HG02852 (cell line): ENCODE measurements at regions not wholly inside any gene's neighbourhood (a gene's known extent, or its start where the extent isn't known, plus 50 kb on each side); places are given as distances from the start of the nearest gene placed in this dataset.

ENCODE experiments used
- ATAC-seq: cut with Tn5 transposase; IDR thresholded peaks from one replicate; pipeline ENCODE4 v1.9.1; 2021; ENCODE audit warnings: mild to moderate bottlenecking, moderate library complexity; ENCODE audit not compliant: unreplicated experiment

GRCh38 chr3:43183456-43183855, 77.6 kb upstream of the POMGNT2 start:
- ATAC-seq = no peak

- peak; percentile 73 for ATAC-seq
Measured at GRCh38 chr3:43181202-43181821, 75.4 kb upstream of the POMGNT2 start.

- peak; percentile 6 for ATAC-seq
Measured at GRCh38 chr3:43180694-43181093, 74.8 kb upstream of the POMGNT2 start.

- no peak for ATAC-seq
Measured at GRCh38 chr3:43180027-43180426, 74.1 kb upstream of the POMGNT2 start.

- no peak for ATAC-seq
Measured at GRCh38 chr3:43178891-43179366, 73.0 kb upstream of the POMGNT2 start.

- no peak for ATAC-seq
Measured at GRCh38 chr3:43177085-43177484, 71.2 kb upstream of the POMGNT2 start.

- ATAC-seq = no peak
Measured at GRCh38 chr3:43176666-43177065, 70.8 kb upstream of the POMGNT2 start.

- no peak for ATAC-seq
Measured at GRCh38 chr3:43175541-43175940, 69.7 kb upstream of the POMGNT2 start.

- no peak for ATAC-seq
Measured at GRCh38 chr3:43173949-43174348, 68.1 kb upstream of the POMGNT2 start.

GRCh38 chr3:43171748-43172147, 65.9 kb upstream of the POMGNT2 start:
- ATAC-seq = no peak

GRCh38 chr3:43170553-43170952, 64.7 kb upstream of the POMGNT2 start:
- ATAC-seq = no peak

GRCh38 chr3:43169987-43170386, 64.1 kb upstream of the POMGNT2 start:
- no peak for ATAC-seq

GRCh38 chr3:43166406-43166805, 60.5 kb upstream of the POMGNT2 start:
- ATAC-seq = no peak

GRCh38 chr3:43165786-43166185, 59.9 kb upstream of the POMGNT2 start:
- ATAC-seq = no peak

GRCh38 chr3:43163895-43164493, 58.1 kb upstream of the POMGNT2 start:
- no peak for ATAC-seq

- ATAC-seq = no peak
Measured at GRCh38 chr3:43162230-43163084, 56.6 kb upstream of the POMGNT2 start.

GRCh38 chr3:43161684-43162229, 55.9 kb upstream of the POMGNT2 start:
- no peak for ATAC-seq

GRCh38 chr3:43160664-43161063, 54.8 kb upstream of the POMGNT2 start:
- ATAC-seq = no peak

- no peak for ATAC-seq
Measured at GRCh38 chr3:43159876-43160255, 54.0 kb upstream of the POMGNT2 start.

- ATAC-seq = no peak
Measured at GRCh38 chr3:43159131-43159875, 53.4 kb upstream of the POMGNT2 start.
